Activated naive CD4-positive, alpha-beta T cell treated with anti-CD3 and anti-CD28 coated beads, Interleukin-2, amount 50 U/mL, for 72 hours (primary cell): ENCODE measurements at regions not wholly inside any gene's neighbourhood (a gene's known extent, or its start where the extent isn't known, plus 50 kb on each side); places are given as distances from the start of the nearest gene placed in this dataset.
A peak's percentile ranks its signal among the peaks of the same experiment; 100 is the strongest.

ENCODE experiments used
- ATAC-seq, 2 donors: fragments of 150-1000 bp; cut with Tn5 transposase; 2 replicates each; pipeline ENCODE4 v1.10.0; 2021; ENCODE audit warnings: mild to moderate bottlenecking in 2 of 2, moderate library complexity in 2 of 2
- DNase-seq, 2 donors: peaks; one replicate each; pipeline ENCODE4 v3.0.0; 2021 to 2022; ENCODE audit warnings: low spot score in 2 of 2
- H3K27ac Mint-ChIP-seq, 2 donors: one replicate each; pipeline ENCODE4 v1.8.0; 2022; ENCODE audit warnings: mild to moderate bottlenecking in 2 of 2, mixed read lengths in 2 of 2
- H3K36me3 Mint-ChIP-seq, 2 donors: one replicate each; pipeline ENCODE4 v1.8.0; 2022; ENCODE audit warnings: mixed read lengths in 2 of 2
- H3K9me3 Mint-ChIP-seq, 2 donors: one replicate each; pipeline ENCODE4 v1.8.0; 2022; ENCODE audit warnings: mixed read lengths in 2 of 2

DNA sequence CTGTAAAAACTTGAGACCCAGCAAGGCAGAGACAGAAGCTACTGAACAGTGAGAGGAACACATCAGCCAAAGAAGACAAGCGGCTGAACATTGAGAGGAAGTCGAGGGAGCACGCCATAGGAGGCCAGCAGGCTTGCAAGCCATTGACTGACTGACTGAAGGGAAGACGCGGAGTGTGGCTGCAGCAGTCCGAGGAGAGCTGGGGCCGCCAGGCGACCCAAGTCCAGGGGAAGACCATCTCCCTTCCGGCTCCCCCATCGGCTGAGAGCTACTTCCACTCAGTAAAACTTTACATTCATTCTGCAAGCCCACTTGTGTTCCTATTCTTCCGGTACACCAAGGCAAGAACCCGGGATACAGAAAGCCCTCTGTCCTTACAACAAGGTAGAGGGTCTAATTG lies 167.3 kb upstream of the MBL2 start:
- H3K27ac Mint-ChIP-seq, result no peak overlapping the region
- DNase-seq, result no peak
- ATAC-seq, result no peak
- H3K36me3 Mint-ChIP-seq, result no peaks in the 10 kb centered on the region
- peaks cover 0 to 4% of the 10 kb centered on the region in 2 donors for H3K9me3 Mint-ChIP-seq

- no peak for DNase-seq
Observed at GRCh38 chr10:52933748-52934147, 161.2 kb upstream of the MBL2 start.

DNA sequence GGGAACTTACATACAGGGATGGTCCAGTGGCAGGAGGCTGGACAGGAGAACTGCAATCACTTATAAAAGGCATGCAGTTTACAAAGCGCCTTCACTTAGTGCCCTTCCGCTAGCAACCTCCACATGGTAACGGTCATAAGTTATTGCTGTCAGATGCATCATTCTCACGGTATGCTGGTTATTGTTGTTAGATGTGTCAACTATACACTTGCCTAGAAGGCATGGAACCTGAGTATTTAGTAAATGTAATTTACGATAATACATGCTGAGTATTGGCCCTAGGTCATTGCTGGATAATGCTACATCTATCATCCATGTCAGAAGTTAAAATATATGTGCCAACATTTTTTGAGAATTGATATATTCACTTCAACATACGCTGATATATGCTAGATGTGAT lies 155.1 kb upstream of the MBL2 start:
- Mint-ChIP-seq H3K36me3 (no peaks in the 10 kb centered on the region), H3K9me3 (no peaks in the 10 kb centered on the region), H3K27ac (no peak overlapping the region)
- no peak for ATAC-seq
- no peak for DNase-seq

More at GRCh38 chr10:52933748-52934147, 161.2 kb upstream of the MBL2 start:
- Mint-ChIP-seq H3K27ac (no peak overlapping the region), H3K9me3 (peaks cover 0 to 4% of the 10 kb centered on the region in 2 donors), H3K36me3 (no peaks in the 10 kb centered on the region)
- ATAC-seq, result no peak

- H3K27ac Mint-ChIP-seq, result no peak overlapping the region
- ATAC-seq (no peak), DNase-seq (no peak)
- no peaks in the 10 kb centered on the region for H3K9me3 Mint-ChIP-seq
- no peaks in the 10 kb centered on the region for H3K36me3 Mint-ChIP-seq
Observed at GRCh38 chr10:52923520-52923919, 150.9 kb upstream of the MBL2 start.

DNA sequence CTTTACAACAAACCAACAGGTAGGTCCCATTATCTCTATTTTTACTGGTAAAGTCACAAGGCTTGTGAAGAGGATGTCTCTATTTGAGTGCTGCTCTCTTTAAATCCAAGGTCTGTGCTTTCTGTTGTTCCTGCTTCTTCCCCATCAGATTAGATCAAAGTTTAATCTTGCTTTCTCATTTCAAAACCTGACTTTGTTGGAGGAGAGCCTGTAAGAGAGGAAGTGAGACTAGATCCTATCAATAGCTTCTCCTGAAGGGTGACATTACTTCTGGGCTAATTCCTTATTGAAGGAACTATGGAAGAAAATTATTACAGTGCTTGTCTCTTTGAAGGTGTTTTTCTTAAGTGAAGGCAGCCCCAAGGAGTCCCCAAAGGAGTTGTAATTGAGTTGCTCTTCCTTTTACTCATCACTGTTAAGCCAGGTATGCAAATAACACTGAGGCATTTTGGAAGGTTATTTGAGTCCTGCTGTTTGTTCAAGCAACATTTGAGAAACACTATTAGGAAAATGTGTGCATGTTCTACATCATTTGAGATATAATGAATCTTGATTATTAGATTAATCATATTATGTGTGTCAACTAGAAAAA lies 146.2 kb upstream of the MBL2 start:
- DNase-seq (no peak), ATAC-seq (no peak)
- no peak overlapping the region for H3K27ac Mint-ChIP-seq
- H3K9me3 Mint-ChIP-seq, result no peaks in the 10 kb centered on the region
- no peaks in the 10 kb centered on the region for H3K36me3 Mint-ChIP-seq

- H3K27ac Mint-ChIP-seq, result no peak overlapping the region
- no peak for ATAC-seq
- DNase-seq, result no peak
- H3K9me3 Mint-ChIP-seq, result no peaks in the 10 kb centered on the region
- H3K36me3 Mint-ChIP-seq, result no peaks in the 10 kb centered on the region
Observed at GRCh38 chr10:52915391-52915790, 142.8 kb upstream of the MBL2 start.

GRCh38 chr10:52911163-52911562 lies 138.6 kb upstream of the MBL2 start:
- Mint-ChIP-seq H3K27ac (no peak overlapping the region), H3K9me3 (peaks cover 4 to 5% of the 10 kb centered on the region in 2 donors), H3K36me3 (no peaks in the 10 kb centered on the region)
- DNase-seq (no peak), ATAC-seq (no peak)

DNA sequence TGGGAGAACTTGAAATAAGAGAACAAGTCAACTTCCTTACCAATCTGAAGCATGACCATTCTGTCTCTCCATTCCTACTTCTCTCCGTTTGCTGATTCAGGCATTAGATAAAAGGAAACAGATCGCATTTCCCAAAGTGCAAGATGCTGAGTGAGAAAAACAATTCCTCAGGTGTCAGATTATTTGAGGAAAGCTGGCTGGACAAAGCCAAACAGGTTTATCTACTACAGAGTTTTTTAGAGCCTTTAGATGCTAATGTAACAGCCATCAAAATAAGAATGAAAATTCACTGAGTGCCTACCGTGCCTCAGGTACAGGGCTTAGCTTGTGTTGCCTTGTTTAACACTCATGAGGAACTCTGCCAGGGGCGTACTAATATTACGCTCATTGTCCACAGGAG lies 135.9 kb upstream of the MBL2 start:
- no peak for DNase-seq
- Mint-ChIP-seq H3K36me3 (no peaks in the 10 kb centered on the region), H3K27ac (no peak overlapping the region), H3K9me3 (peaks cover 5 to 6% of the 10 kb centered on the region in 2 donors)
- no peak for ATAC-seq

DNA sequence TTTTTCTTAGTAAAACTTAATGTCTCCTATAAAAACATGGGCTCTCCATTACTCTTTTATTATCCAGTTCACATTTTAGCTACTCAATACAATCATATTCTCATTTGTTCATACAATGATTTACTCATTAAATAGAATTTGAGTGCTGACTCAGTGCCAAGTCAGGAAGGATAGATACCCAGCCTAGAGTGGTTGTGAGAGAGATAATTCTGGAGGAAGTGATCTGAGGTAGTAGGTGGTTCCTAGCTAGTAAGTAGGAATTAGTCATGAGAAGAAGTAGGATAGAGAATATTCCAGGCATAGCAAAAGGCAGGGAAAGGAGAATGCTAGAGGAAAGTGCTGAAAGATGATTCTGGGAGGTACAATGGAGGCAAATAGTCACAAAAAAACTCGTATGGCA lies 133.5 kb upstream of the MBL2 start:
- DNase-seq, result no peak
- no peaks in the 10 kb centered on the region for H3K36me3 Mint-ChIP-seq
- H3K27ac Mint-ChIP-seq, result no peak overlapping the region
- no peak for ATAC-seq
- H3K9me3 Mint-ChIP-seq, result peaks cover 5 to 6% of the 10 kb centered on the region in 2 donors

DNA sequence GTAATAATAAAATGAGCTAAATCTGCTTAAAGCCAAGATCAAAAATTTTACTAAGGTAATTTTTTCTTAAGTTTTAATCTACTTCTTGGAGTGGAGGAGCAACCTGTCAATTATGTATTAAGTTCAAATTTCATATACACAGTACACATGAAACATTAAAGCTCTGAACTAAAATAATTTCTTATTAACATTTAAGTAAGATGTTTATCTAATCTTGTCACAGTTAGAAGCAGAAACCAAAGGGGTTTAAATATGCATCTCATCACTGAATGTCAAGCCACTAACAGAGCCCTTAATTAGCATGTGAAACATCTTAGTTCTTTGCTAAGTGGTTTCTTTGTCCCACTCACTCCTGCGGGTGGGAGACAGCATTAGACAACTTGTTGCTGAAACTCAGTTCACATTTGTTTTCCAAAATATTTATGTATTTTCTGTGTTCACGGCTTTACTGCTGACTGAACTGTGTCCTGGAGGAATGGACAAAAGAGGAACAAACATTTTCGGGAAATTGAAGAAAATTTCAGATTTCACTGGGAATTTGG lies 130.9 kb upstream of the MBL2 start:
- Mint-ChIP-seq H3K36me3 (no peaks in the 10 kb centered on the region), H3K27ac (no peak overlapping the region), H3K9me3 (peaks cover 0 to 6% of the 10 kb centered on the region in 2 donors)
- no peak for DNase-seq
- ATAC-seq, result no peak

- H3K9me3 Mint-ChIP-seq, result no peaks in the 10 kb centered on the region
- H3K36me3 Mint-ChIP-seq, result no peaks in the 10 kb centered on the region
- DNase-seq (no peak), ATAC-seq (no peak)
- H3K27ac Mint-ChIP-seq, result peak overlapping the region in 1 of 2 donors; percentile 10
Observed at GRCh38 chr10:52900593-52900992, 128.0 kb upstream of the MBL2 start.

DNA sequence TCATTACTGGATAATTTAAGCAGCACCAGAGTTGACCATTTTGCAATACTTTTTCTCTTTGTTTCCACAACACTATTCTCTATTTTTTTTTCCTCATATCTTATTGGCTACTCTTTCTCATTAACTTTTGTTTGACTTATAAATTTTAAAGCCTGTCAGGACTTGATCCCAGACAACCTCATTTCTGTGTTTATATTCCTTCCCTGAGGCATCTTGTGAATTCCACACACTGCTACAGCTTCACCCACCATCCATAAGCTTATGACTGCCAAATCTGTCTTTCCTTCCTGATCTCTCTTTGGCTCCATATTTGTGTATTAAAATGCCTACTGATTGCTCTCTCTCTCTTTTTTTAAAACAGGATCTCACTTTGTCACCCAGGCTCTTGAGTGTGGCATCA lies 124.6 kb upstream of the MBL2 start:
- Mint-ChIP-seq H3K9me3 (peaks cover 8% of the 10 kb centered on the region in 2 donors), H3K27ac (no peak overlapping the region), H3K36me3 (no peaks in the 10 kb centered on the region)
- no peak for ATAC-seq
- no peak for DNase-seq

DNA sequence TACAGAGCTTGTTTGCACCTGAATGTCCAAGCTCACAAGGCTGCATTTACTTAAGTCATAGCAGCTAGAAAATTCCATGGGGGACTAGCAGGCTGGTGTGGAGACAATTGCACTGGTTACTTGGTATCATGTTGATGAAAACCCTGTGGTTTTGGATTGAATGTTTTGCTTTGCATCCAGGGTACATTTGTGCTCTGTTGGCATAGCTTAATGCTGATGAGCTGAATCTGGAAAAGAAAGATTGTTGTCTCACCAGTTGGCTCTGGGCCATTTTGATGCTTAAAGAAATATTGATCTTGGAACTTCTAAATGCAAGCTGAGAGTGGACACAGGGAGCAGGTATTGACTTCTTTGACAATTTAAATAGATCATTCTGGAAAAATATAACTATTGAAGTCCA lies 122.5 kb upstream of the MBL2 start:
- DNase-seq (no peak), ATAC-seq (no peak)
- H3K36me3 Mint-ChIP-seq, result no peaks in the 10 kb centered on the region
- H3K9me3 Mint-ChIP-seq, result peaks cover 8% of the 10 kb centered on the region in 2 donors
- no peak overlapping the region for H3K27ac Mint-ChIP-seq

DNA sequence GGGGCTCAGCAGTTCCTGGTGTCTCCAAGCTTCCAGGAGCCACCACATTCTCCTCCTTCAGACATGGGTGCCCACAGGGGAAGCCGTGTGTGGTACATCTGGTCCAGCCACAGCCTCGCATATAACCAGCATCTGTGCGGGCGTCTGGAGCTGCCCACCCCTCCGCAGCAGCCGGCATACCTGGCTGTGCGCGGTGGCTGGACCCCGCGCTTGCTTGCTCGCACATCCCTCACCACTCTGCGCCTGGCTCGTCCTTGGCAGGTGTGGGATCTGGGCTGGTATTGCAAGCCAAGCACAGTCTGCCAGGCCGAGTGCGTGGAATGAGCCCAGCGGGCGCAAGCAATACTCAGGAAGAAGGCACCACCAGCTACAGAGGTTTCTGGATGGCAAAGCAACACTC lies 117.7 kb upstream of the MBL2 start:
- DNase-seq (no peak), ATAC-seq (no peak)
- Mint-ChIP-seq H3K36me3 (no peaks in the 10 kb centered on the region), H3K9me3 (peaks cover 8 to 11% of the 10 kb centered on the region in 2 donors), H3K27ac (no peak overlapping the region)

DNA sequence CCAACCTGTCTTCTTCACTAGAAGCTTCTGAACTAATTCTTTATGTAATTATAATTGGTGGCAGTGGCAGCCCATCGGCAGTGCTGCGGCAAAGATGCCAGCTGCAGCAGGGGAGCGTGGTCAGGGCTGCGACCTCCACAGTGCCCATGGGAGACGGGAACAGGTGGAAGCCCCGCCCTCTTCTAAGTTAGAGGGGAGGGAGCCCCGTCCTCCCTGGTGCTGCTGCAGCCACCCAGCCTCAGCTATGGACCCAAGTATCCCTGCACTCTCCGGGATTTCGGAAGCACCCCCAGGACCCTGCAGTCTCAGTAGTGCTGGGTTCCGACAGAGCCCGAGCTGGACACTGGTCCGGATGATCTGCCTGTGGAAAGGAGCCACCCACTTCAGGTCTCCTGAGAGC lies 117.0 kb upstream of the MBL2 start:
- peaks cover 8 to 11% of the 10 kb centered on the region in 2 donors for H3K9me3 Mint-ChIP-seq
- H3K27ac Mint-ChIP-seq, result no peak overlapping the region
- H3K36me3 Mint-ChIP-seq, result no peaks in the 10 kb centered on the region
- DNase-seq (no peak), ATAC-seq (no peak)

DNA sequence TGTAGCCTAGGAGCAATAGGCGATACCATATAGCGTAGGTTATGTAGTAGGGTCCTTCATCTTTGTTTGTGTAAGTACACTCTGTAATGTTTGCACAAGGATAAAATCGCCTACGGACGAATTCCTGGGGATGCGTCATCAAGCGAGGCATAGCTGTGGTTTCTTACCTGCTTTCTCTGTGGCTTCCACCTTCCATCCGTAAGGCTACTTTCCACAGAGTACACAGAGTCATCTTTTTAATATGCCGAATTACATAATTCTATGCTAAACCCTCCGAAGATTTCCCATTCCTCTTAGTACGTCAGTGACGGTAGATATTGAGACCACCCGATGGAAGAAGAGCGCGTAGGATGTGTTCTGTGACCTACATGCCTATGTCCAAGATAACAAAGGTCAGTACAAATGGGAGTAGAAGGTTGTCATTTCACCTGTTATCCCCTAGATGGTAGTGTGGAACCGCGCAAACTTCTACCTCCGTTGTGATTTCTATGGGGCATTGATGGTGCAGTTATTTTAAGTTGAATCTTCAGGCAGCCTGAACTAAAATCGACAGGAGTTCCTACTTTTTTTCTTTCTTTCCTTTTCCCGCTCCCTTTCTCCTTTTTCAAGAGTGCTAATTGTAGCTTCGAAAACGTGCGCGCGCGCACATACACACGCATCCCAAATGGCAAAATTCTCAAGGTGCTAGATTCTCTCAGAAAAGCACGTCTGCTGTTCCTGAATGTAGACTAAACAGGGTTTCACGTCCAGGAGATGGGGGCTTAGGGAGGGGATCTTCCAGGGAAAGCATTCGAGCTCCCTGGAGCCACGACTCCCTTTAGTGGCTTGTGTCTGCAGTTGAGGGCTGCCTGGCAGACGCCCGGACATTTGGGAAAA lies 111.7 kb upstream of the MBL2 start:
- no peak overlapping the region for H3K27ac Mint-ChIP-seq
- peaks cover 0 to 4% of the 10 kb centered on the region in 2 donors for H3K9me3 Mint-ChIP-seq
- DNase-seq (peak in 1 of 2 donors; percentile 3), ATAC-seq (peak in 1 of 2 donors; percentile 62)
- H3K36me3 Mint-ChIP-seq, result no peaks in the 10 kb centered on the region

DNA sequence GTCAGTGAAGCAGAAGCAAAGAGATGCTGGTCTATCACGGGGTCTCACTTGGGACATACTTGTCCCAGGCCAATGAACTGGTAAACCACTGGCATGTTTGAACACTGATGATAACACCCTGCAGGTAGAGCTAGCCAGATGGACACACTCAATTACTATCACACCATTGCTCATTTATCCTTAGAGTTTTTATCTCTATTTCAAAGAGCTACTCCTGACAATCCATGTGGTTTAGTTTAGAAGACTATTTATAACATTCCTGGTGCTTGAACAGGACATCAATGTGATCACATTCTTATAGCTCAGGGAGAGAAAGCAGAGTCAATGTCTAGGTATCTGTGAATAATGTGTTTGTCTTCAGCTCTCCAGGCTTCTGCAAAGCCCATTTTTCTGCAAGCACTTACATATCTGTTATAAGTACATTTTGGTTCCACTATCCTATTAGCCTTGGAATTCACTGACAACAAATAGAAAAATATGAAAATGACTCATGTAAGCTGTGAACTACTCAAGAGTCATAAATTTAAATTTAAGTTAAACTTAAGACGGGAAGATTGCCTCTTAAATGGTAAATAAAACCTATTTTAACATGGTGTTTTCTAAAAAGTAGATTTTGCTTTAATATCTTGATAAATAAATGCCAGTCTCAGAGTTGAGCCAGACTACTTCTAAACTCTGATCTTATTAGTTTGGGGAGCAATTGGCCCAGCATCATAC lies 106.7 kb upstream of the MBL2 start:
- Mint-ChIP-seq H3K27ac (no peak overlapping the region), H3K9me3 (peaks cover 6% of the 10 kb centered on the region in 2 donors), H3K36me3 (no peaks in the 10 kb centered on the region)
- DNase-seq (no peak), ATAC-seq (no peak)
